Endothelial cell of umbilical vein (primary cell): ENCODE measurements at regions not wholly inside any gene's neighbourhood (a gene's known extent, or its start where the extent isn't known, plus 50 kb on each side); places are given as distances from the start of the nearest gene placed in this dataset.

ENCODE experiments used
- BruUV-seq: library from RNA; stranded (reverse); fragments of 400-500 nt; replicated peaks from 2 replicates; lab custom pipeline; 2021; lab: Mats Ljungman, UMichigan
- CTCF ChIA-PET: fragments of 300-600, 350-600 bp; sonication (Branson Sonifier 250); formaldehyde crosslinking; loops from one replicate; lab custom pipeline; 2021; ENCODE audit warnings: antibody characterized with exemption, inconsistent platforms; lab: Charles Lee
- POLR2A ChIA-PET: fragments of 300-600, 350-600 bp; sonication (Branson Sonifier 250); formaldehyde crosslinking; loops from one replicate; lab custom pipeline; 2021; ENCODE audit warnings: antibody characterized with exemption, inconsistent platforms; lab: Charles Lee
- DNase-seq: peaks from one replicate; pipeline ENCODE4 v3.0.0-alpha.2; 2011; ENCODE audit warnings: low read depth, low spot score
- FAIRE-seq: peaks from 2 replicates; lab custom pipeline; 2011; peaks lifted over from hg19 to GRCh38; lab: Jason Lieb, UNC
- H2AFZ ChIP-seq: 2 replicates; pipeline ENCODE4 v1.6.0; 2012; ENCODE audit warnings: low read depth, low read length, control low read depth, inconsistent platforms
- H3K27ac ChIP-seq: 2 replicates; pipeline ENCODE4 v1.5.1; 2011; ENCODE audit warnings: low read depth, mild to moderate bottlenecking, control low read depth, low read length, moderate library complexity; ENCODE audit not compliant: insufficient read depth
- H3K27me3 ChIP-seq, 2 experiments: 2 replicates each; pipeline versions ENCODE4 v1.6.0 to v1.6.1; 2011; ENCODE audit warnings: low read length in 2 of 2, mixed read lengths in 1 of 2; ENCODE audit not compliant: control insufficient read depth in 2 of 2, insufficient read depth in 2 of 2
- H3K36me3 ChIP-seq, 2 experiments: 2 replicates in 1 of 2; 3 replicates in 1 of 2; pipeline ENCODE4 v1.5.1; 2011; ENCODE audit warnings: low read length in 2 of 2, mild to moderate bottlenecking in 1 of 2, moderate library complexity in 1 of 2; ENCODE audit not compliant: control insufficient read depth in 2 of 2, insufficient read depth in 2 of 2; ENCODE audit errors: extremely low read depth in 1 of 2
- H3K4me1 ChIP-seq: 3 replicates; pipeline ENCODE4 v1.5.1; 2011; ENCODE audit warnings: mild to moderate bottlenecking, low read length; ENCODE audit not compliant: control insufficient read depth, insufficient read depth; ENCODE audit errors: extremely low read depth
- H3K4me2 ChIP-seq: 2 replicates; pipeline ENCODE4 v1.6.1; 2011; ENCODE audit warnings: low read length, control low read depth, mixed read lengths; ENCODE audit not compliant: insufficient read depth
- H3K4me3 ChIP-seq, 3 experiments: fragments of 200-600 bp in 1 of 3; sonication (generic), shearing (Covaris generic) in 1 of 3; replicated peaks in 1 of 3; 2 replicates each; pipeline ENCODE4 v1.5.1; 2011 to 2016; ENCODE audit warnings: control low read depth in 3 of 3, low read length in 3 of 3, mild to moderate bottlenecking in 2 of 3, inconsistent platforms in 1 of 3, low read depth in 1 of 3, moderate library complexity in 1 of 3; ENCODE audit not compliant: insufficient read depth in 1 of 3
- H3K79me2 ChIP-seq: 2 replicates; pipeline ENCODE4 v1.6.0; 2012; ENCODE audit warnings: low read length, inconsistent platforms; ENCODE audit not compliant: control insufficient read depth, insufficient read depth
- H3K9ac ChIP-seq: replicated peaks from 2 replicates; pipeline ENCODE3; 2011; ENCODE audit warnings: low read length, control low read depth; ENCODE audit not compliant: insufficient read depth; ENCODE audit errors: extremely low read depth
- H3K9me1 ChIP-seq: replicated peaks from 3 replicates; pipeline ENCODE4 v1.6.0; 2011; ENCODE audit warnings: mild to moderate bottlenecking, low read length; ENCODE audit not compliant: control insufficient read depth, insufficient read depth; ENCODE audit errors: extremely low read depth
- H3K9me3 ChIP-seq: replicated peaks from 2 replicates; pipeline ENCODE4 v1.5.1; 2012; ENCODE audit warnings: low read length, inconsistent platforms; ENCODE audit not compliant: control insufficient read depth, insufficient read depth
- H4K20me1 ChIP-seq: replicated peaks from 2 replicates; pipeline ENCODE3; 2011; ENCODE audit warnings: mild to moderate bottlenecking, low read length; ENCODE audit not compliant: control insufficient read depth, insufficient read depth; ENCODE audit errors: extremely low read depth
- CTCF ChIP-seq, 2 donors: IDR thresholded peaks; 1 replicate in 1 of 2; 2 replicates in 1 of 2; pipeline ENCODE4 v1.5.1; 2011; ENCODE audit warnings: low read length in 2 of 2, mild to moderate bottlenecking in 2 of 2, moderate library complexity in 2 of 2, control low read depth in 1 of 2, inconsistent platforms in 1 of 2, low read depth in 1 of 2; ENCODE audit not compliant: insufficient read depth in 1 of 2; ENCODE audit errors: extremely low read depth in 1 of 2
- EZH2 ChIP-seq: IDR thresholded peaks from 2 replicates; pipeline ENCODE4 v1.6.1; 2012; ENCODE audit warnings: borderline replicate concordance, low read depth, mild to moderate bottlenecking, moderate library complexity, low read length, inconsistent platforms; ENCODE audit not compliant: severe bottlenecking
- GATA2 ChIP-seq: IDR thresholded peaks from 2 replicates; pipeline ENCODE4 v1.7.0; 2011; ENCODE audit warnings: low read depth, mild to moderate bottlenecking, moderate library complexity, mixed read lengths, low read length; ENCODE audit not compliant: insufficient read length, insufficient read depth
- JUN ChIP-seq: IDR thresholded peaks from 2 replicates; pipeline ENCODE4 v1.6.1; 2011; ENCODE audit warnings: borderline replicate concordance, low read depth; ENCODE audit not compliant: insufficient read length, insufficient read depth
- MYC ChIP-seq: IDR thresholded peaks from one replicate; pipeline ENCODE4 v1.6.1; 2011; ENCODE audit warnings: mild to moderate bottlenecking, low read depth, low read length
- POLR2A ChIP-seq: IDR thresholded peaks from 2 replicates; pipeline ENCODE4 v1.6.1; 2012; ENCODE audit warnings: low read depth, mild to moderate bottlenecking, control low read depth, low read length
- POLR2AphosphoS5 ChIP-seq: IDR thresholded peaks from 2 replicates; pipeline ENCODE4 v1.6.1; 2012; ENCODE audit warnings: low read depth, mild to moderate bottlenecking, control low read depth, low read length, moderate library complexity; ENCODE audit not compliant: insufficient read depth
- dilution Hi-C: fragments of 300-500 bp; cut with MboI; formaldehyde crosslinking; loops from one replicate; pipeline ENCODE4 v1.15.0; 2019; ENCODE audit warnings: low sequenced_read_pairs; ENCODE audit not compliant: extremely low pct_ligation_motif_present
- intact Hi-C: fragments of 100-400 bp; cut with micrococcal nuclease; formaldehyde crosslinking; loops from one replicate; pipeline ENCODE4 v1.10.0; 2022

GRCh38 chr3:168582503-168582902 lies 486.8 kb upstream of the GOLIM4 start:
- no peak overlapping the region for H3K9ac ChIP-seq
- H3K9me1 ChIP-seq: no peaks in the 10 kb centered on the region
- dilution Hi-C loops (no loop called here), intact Hi-C loops (no loop called here)
- H3K9me3 ChIP-seq: no peaks in the 10 kb centered on the region
- H3K4me3 ChIP-seq: no peak overlapping the region
- H3K4me1 ChIP-seq: no peaks in the 10 kb centered on the region
- H3K79me2 ChIP-seq: no peaks in the 10 kb centered on the region
- no peak overlapping the region for H3K4me2 ChIP-seq
- FAIRE-seq (no peak), DNase-seq (no peak)
- no peaks in the 10 kb centered on the region for H3K36me3 ChIP-seq
- POLR2A ChIA-PET: no interaction called here
- no peak overlapping the region for H2AFZ ChIP-seq
- no peak overlapping the region for H3K27ac ChIP-seq
- CTCF ChIA-PET: no interaction called here
- BruUV-seq: no TSS peak
- H4K20me1 ChIP-seq: no peaks in the 10 kb centered on the region
- TF ChIP-seq CTCF (IDR thresholded peaks at IDR 0.05; ENCODE audit: extremely low read depth in 1 of 2, insufficient read depth in 1 of 2, low read depth in 1 of 2, low read length in 2 of 2): no peak
- no peak for TF ChIP-seq JUN
- TF ChIP-seq GATA2: no peak
- no peak for TF ChIP-seq EZH2
- TF ChIP-seq MYC: no peak
- TF ChIP-seq POLR2AphosphoS5: no peak
- TF ChIP-seq POLR2A: no peak
- H3K27me3 ChIP-seq: peaks cover 0 to 3% of the 10 kb centered on the region in 2 experiments

GRCh38 chr3:168581771-168582225 lies 486.1 kb upstream of the GOLIM4 start:
- no peak for TF ChIP-seq POLR2AphosphoS5
- no peak for TF ChIP-seq JUN
- DNase-seq: no peak
- POLR2A ChIA-PET: no interaction called here
- H3K9me1 ChIP-seq: no peaks in the 10 kb centered on the region
- no peaks in the 10 kb centered on the region for H3K4me1 ChIP-seq
- H2AFZ ChIP-seq: no peak overlapping the region
- H3K4me2 ChIP-seq: no peak overlapping the region
- H3K9me3 ChIP-seq: no peaks in the 10 kb centered on the region
- no peaks in the 10 kb centered on the region for H3K79me2 ChIP-seq
- CTCF ChIA-PET: no interaction called here
- no peaks in the 10 kb centered on the region for H4K20me1 ChIP-seq
- no peaks in the 10 kb centered on the region for H3K36me3 ChIP-seq
- no TSS peak for BruUV-seq
- FAIRE-seq: no peak
- no peak overlapping the region for H3K27ac ChIP-seq
- no peak overlapping the region for H3K4me3 ChIP-seq
- H3K27me3 ChIP-seq: peaks cover 0 to 3% of the 10 kb centered on the region in 2 experiments
- no peak overlapping the region for H3K9ac ChIP-seq
- intact Hi-C loops (no loop called here), dilution Hi-C loops (no loop called here)
